NCI-H526 treated with DMSO at 0.1 percent for 48 hours (cell line): ENCODE measurements at regions not wholly inside any gene's neighbourhood (a gene's known extent, or its start where the extent isn't known, plus 50 kb on each side); places are given as distances from the start of the nearest gene placed in this dataset.
"Not testable (repeated sequence)": the region's sequence is repeated elsewhere in the genome, so short reads cannot be mapped to it uniquely, and the experiment has no call there.

Experiments used
- DNase-seq: peaks from one replicate; lab custom pipeline; 2025; lab: John Stamatoyannopoulos, UW

DNA sequence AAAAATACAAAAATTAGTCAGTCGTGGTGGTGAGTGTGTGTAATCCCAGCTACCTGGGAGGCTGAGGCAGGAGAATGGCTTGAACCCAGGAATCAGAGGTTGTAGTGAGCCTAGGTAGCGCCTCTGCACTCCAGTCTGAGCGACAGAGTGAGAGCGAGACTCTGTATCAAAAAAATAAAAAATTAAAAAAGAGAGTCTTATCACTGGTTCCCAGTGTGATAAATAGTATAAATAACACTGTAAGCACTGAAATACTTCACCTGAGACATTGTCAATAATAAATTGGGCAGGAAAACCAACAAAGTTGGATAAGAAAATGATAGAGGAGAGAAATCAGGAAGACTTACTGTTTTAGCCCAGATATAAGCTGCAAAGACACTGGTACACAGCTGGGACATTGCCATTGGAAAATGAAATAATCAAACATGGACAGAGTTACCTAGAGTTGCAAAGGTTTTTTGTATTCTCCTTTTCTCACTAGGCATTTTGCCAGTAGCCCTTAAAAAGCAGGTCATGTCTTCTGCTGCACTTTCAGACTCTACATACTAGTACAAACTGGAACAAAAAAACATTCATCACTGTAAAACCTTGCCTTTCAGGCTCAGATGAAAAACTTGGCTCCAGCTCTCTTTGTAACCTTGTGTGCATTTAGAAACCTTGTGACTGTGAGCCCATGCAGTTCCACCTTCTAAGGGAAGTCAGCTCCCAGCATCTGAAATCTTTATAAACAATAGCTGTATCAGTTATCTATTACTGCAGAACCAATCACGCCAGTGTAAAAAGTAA is 55.0 kb upstream of the PPP1R2C start:
- no peak for DNase-seq

DNA sequence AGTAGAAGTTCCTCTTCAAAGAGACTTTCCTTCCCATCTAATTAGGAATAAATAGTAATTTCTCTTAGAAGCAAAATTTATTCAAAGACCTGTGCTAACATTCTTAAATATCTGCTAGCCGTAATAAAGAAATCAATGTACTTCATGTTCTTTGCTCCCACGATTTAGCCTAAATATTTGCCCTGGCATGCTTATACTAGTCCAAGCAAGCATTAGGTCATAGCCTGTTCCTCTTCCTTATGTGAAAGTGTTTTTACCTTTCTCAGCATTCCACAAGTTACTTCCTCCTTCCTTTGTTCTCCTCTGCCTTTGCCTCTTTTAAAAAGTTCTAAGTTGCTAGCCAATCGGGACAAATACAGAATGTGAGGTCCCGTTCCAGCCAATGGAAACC is 55.6 kb upstream of the PPP1R2C start:
- not testable (repeated sequence) for DNase-seq

DNA sequence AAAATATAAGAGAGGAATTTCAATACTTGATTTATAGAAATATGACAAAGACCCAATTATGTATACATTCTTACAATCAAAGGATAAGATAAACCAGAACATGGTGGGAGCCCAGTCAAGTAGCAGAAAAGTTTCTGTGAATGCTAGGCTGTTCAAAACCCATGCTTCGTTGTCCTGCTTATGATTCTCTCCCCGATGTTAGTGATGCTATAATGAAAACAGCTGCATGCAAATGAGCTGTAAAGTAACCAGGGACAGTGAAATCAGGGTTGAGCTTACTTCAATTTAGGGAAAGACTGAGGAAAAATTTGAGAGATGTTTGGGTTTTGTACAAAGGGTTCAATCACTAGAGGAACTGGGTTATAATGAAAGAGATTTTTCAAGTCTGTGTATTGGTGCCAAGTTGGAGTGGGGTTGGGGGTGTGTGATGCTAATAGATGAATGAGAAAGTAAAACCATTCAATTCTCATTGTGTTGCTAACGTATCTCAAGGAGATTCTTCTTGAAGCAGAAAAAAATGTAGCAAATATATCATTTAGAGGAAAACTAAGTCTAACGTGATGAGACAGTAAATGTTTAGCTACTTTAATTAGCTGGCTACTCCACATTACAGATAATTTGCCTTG is 59.3 kb upstream of the PPP1R2C start:
- peak; percentile 64 for DNase-seq

GRCh38 chrX:42837747-42838146 is 59.8 kb upstream of the PPP1R2C start:
- peak; percentile 58 for DNase-seq

- no peak for DNase-seq
Observed at GRCh38 chrX:42839632-42840031, 61.7 kb upstream of the PPP1R2C start.

- no peak for DNase-seq
Observed at GRCh38 chrX:42846741-42847140, 68.8 kb upstream of the PPP1R2C start.

GRCh38 chrX:42855259-42855658 is 77.3 kb upstream of the PPP1R2C start:
- no peak for DNase-seq

GRCh38 chrX:42857766-42858165 is 79.8 kb upstream of the PPP1R2C start:
- DNase-seq, result no peak

DNA sequence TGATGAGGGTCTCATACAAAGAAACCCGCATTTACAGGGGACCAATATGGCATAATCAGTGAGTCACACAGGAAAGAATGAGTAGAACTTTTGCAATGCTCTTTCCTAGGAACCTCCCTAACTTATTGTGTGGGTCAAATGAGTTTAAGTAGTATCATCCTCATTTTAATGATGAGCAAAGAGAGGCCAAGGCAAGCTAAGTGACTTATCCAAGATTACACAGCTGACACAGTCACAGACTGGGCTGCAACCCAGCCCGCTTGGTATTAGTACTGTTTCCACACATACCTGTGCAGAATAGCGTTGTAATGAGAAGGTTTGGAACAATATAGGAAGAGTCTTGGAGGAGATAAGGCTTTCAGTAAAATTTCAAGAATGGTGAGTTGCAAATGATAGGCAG is 91.0 kb upstream of the PPP1R2C start:
- no peak for DNase-seq

DNA sequence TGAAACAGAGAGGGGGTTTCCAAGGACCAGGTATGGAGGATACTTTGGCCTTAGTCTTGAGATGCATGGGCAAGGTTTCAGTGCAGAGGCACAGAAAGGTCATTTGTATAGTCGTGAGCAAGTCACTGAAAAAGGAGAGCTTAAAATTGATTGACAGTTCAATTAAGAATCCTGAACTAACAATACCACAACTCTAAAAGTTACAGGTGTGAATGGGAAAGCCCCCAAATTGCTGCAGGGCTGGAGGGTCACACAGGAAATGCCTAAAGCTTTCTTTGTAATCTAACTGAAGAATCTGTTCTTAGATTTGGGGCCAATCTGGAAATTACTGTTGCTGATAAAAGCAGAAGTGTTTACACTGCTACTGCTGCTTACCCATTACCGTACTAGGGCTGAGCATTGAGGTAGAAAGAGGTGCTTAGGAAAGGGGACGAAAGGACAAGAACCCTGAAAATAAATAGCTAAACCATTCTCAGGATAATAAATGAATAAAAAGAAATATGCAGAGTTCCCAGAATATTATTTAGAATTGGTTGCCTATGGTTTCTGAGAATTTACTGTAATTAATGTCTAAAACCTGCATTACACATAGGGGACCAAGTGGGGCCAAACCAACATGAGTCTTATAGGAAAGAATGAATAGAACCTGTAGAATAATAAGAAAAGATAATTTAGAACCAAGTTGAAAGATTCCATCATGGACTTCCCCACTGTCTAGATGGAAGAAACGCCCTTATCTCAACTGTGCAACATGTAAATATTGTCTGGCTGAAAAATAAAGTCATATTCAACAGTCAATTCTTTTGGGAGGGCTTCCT is 91.9 kb upstream of the PPP1R2C start:
- DNase-seq, result no peak

- DNase-seq, result no peak
Observed at GRCh38 chrX:42886519-42886918, 108.6 kb upstream of the PPP1R2C start.

DNA sequence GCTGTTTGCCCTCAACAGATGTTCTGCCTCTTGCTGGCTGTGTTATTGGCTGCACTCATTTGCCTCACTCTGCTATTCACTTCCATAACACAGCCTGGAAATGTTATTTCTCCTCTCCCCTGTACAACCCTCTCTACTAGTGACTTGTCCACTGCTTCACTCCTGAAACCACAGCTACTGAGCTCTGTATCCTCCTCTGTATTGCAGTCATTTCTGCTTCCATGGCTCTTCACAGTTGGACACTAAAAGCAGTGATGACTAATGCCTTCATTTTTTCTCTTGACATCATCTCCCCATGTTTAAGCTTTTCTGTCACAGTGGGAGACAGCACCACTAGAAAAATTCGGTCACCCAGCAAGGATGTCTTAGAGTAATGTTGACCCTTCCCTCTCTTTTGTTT is 123.0 kb upstream of the PPP1R2C start:
- DNase-seq, result no peak

DNA sequence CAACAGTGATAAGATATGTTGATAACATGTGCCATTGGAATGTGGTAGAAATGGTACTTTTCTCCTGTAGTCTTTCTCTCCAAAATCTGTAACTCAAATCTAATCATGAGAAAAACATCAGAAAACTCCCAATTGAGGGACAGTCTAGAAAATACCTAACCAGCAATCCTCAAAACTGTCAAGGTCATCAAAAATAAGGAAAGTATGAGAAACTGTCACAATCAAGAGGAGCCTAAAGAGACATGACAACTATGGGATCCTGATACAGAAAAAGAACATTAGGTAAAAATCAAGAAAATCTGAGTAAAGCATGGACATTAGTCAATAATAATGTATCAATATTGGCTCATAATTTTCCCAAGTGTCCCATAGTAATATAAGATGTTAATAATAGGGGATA is 124.5 kb upstream of the PPP1R2C start:
- no peak for DNase-seq

- no peak for DNase-seq
Observed at GRCh38 chrX:42920752-42921151, 142.8 kb upstream of the PPP1R2C start.

- no peak for DNase-seq
Observed at GRCh38 chrX:42930071-42930470, 152.1 kb upstream of the PPP1R2C start.

- no peak for DNase-seq
Observed at GRCh38 chrX:42930951-42931350, 153.0 kb upstream of the PPP1R2C start.

DNA sequence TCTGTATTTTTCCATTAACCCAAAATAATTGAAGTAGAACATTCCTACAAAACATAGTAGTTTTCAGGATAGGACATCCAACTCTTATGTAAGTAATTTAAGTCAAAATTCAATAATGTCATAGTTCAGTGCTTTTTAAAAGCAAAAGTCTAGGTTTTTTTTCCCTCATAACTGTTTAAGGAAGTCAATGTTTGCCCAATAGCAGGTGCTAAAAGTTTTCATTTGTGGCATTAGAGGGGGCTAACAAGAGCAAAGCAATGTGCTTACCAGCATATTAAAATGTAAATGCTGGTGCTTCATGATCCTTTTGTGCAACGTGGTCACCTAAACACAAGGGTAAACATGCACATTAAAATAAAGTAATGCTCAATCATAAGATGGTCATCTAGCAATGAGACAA is 155.2 kb upstream of the PPP1R2C start:
- no peak for DNase-seq

DNA sequence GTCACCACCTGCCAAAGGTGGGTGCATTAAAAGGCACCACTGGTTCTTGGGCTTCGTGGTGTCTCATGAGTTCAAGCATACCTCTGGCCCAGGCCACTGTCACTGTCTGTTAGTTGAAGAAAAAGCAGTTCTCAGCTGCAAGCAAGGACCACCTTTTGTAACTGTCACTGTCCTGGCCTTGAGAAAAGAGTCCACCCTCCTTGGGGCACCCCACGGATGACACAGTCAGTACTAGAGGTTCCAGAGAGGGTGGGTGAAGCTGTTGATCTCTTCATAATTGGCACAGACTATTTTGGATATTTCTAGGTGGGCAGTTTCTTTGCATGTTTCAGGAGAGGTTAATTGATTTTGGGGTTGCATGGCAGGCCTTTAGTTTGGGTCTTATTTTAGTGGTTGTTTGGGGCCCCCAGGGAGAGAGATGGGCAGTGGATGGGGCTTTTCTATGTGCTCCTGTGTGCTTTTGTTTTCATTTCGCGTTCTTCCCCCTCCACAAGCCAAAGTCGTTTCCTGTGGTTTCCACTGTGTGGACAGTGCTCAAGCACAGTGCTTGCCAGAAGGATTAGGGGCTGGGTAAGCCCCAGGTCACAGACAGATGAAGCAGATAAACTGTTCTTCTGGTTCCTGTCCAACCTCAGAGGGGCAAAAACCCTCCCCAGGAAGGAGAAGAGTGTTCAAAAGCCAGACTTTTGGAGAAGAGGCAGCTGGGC is 156.2 kb upstream of the PPP1R2C start:
- no peak for DNase-seq

DNA sequence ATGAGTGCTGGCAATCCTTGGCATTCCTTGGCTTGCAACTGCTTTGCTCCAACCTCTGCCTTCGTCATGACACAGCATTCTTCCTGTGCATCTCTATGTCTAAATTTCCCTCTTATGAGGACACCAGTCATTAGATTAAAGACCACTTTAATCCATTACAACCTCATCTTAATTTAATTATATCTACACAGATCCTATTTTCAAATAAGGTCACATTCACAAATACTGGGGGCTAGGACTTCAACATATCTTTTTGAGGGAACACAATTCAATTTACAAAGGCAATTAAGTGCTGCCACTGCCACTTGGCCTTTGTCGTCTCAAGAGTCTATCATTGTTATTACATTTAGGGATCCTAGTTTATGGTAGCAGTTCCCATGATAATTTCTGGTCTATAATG is 163.7 kb upstream of the PPP1R2C start:
- no peak for DNase-seq

DNA sequence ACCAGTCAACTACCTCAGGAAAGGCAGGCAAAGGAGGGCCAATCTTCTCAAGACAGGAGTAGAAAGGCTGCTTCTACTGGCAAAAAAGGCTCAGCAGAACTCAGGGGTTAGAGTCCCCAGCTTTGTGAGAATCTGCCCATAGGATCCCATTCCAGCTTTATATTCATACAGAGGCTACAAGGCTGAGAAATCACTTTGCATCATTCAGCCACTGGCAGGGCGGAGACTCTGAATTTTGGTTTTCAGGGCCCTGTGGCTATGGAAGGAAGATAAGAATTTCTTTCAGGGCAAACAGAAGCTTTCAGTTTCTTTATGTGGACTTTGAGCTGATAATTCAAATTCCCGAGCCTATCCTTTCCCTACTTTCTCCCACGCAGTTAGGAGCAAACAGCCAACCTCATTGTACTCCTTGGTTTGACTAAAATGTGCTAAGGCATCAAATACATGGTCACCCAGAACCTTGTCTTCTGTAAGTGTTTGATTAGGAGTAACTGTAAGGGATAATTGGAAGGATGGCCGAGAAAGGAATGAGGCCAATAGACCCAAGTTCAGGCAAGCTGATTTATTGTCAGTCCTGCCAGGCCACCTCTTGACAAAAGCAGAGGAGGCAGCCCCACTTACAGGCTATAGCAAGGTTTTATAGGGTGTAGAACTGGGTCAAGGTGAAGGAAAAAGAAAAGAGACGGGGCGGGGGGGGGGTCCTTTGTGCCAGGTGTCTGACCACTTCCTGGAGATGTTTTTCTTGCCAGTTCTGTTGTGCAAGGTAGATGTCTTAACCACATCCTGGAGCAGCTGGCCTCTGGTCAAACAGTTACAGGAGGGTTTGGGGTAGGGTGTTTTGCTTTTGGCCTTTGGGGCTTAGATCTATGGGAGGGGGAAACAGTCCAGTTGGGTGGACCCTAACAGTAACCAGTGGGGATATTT is 165.3 kb upstream of the PPP1R2C start:
- DNase-seq, result no peak

DNA sequence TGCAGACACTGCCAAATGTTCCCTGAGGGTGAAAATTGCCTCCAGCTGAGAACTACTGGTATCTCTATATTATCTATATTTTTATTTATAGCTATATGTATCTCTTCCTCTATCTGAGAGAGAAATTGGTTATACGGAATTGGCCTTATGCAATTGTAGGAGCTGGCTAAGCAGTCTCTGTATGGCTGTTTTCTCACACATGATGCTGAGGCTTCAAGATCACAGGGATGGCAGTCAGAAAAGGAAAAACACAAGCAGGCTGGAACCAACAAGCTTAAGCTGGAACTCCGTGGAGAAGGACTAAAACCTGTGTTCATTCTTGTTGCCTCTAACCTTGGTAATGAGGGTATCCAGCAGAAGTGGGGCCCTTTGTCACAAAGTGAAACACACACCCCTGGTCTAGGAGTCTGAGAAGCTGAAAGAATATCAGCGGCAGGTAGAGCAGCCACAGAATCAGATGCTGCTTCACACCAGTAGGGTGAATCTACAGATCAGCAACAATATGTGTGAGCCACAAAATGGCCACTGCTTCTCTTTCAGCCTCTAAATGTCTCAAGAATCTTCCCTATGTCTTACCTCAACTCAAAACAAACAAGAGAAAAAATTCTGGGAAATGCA is 166.5 kb upstream of the PPP1R2C start:
- DNase-seq, result no peak
